CD14-positive monocyte (primary cell): ENCODE measurements at regions not wholly inside any gene's neighbourhood (a gene's known extent, or its start where the extent isn't known, plus 50 kb on each side); places are given as distances from the start of the nearest gene placed in this dataset.

Source experiments
- DNase-seq, 3 donors: peaks; one replicate each; pipeline ENCODE4 v3.0.0-alpha.2; 2011 to 2022
- H2AFZ ChIP-seq: 2 replicates; pipeline ENCODE4 v1.6.0; 2012; ENCODE audit warnings: mild to moderate bottlenecking, low read depth, low read length, inconsistent platforms; ENCODE audit not compliant: insufficient read depth, poor library complexity, severe bottlenecking
- H3K27ac ChIP-seq, 2 donors: 1 replicate in 1 of 2; 2 replicates in 1 of 2; pipeline ENCODE4 v1.5.1; 2012 to 2013; ENCODE audit warnings: low read length in 2 of 2, control low read depth in 1 of 2, inconsistent platforms in 1 of 2, low read depth in 1 of 2, mild to moderate bottlenecking in 1 of 2
- H3K27me3 ChIP-seq, 2 donors: one replicate each; pipeline versions ENCODE4 v1.6.0 to v1.6.1; 2011 to 2013; ENCODE audit warnings: low read length in 2 of 2; ENCODE audit not compliant: control insufficient read depth in 2 of 2, insufficient read depth in 2 of 2
- H3K36me3 ChIP-seq, 2 donors: replicated peaks in 1 of 2; 1 replicate in 1 of 2; 2 replicates in 1 of 2; pipeline versions ENCODE4 v1.5.1 to v1.6.1; 2012 to 2013; ENCODE audit warnings: low read length in 2 of 2, control low read depth in 1 of 2, inconsistent platforms in 1 of 2, mild to moderate bottlenecking in 1 of 2; ENCODE audit not compliant: insufficient read depth in 2 of 2, control insufficient read depth in 1 of 2
- H3K4me1 ChIP-seq, 2 donors: 1 replicate in 1 of 2; 2 replicates in 1 of 2; pipeline versions ENCODE4 v1.5.1 to v1.6.1; 2012 to 2013; ENCODE audit warnings: low read length in 2 of 2, control low read depth in 1 of 2, inconsistent platforms in 1 of 2, mild to moderate bottlenecking in 1 of 2, moderate library complexity in 1 of 2; ENCODE audit not compliant: insufficient read depth in 2 of 2, control insufficient read depth in 1 of 2
- H3K4me2 ChIP-seq: replicated peaks from 2 replicates; pipeline ENCODE3; 2012; ENCODE audit warnings: low read length, moderate library complexity, mild to moderate bottlenecking; ENCODE audit not compliant: poor library complexity, severe bottlenecking; ENCODE audit errors: extremely low read depth
- H3K4me3 ChIP-seq, 3 experiments: fragments of 200-600 bp in 1 of 3; sonication (generic) in 1 of 3; replicated peaks in 1 of 3; 1 replicate in 2 of 3; 2 replicates in 1 of 3; pipeline ENCODE4 v1.5.1; 2011 to 2013; ENCODE audit warnings: low read length in 3 of 3, mild to moderate bottlenecking in 3 of 3, control low read depth in 2 of 3, low read depth in 2 of 3, inconsistent platforms in 1 of 3, moderate library complexity in 1 of 3
- H3K79me2 ChIP-seq: 2 replicates; pipeline ENCODE4 v1.6.0; 2012; ENCODE audit warnings: mild to moderate bottlenecking, control low read depth, inconsistent platforms, low read length, moderate library complexity; ENCODE audit not compliant: insufficient read depth
- H3K9ac ChIP-seq: 2 replicates; pipeline ENCODE4 v1.6.0; 2017; ENCODE audit warnings: low read length, mild to moderate bottlenecking; ENCODE audit not compliant: insufficient read depth, poor library complexity, severe bottlenecking
- H3K9me3 ChIP-seq, 2 donors: replicated peaks in 1 of 2; 1 replicate in 1 of 2; 2 replicates in 1 of 2; pipeline versions ENCODE4 v1.5.1 to v1.6.1; 2012 to 2013; ENCODE audit warnings: low read length in 2 of 2, control low read depth in 1 of 2; ENCODE audit not compliant: control insufficient read depth in 1 of 2, insufficient read depth in 1 of 2
- H4K20me1 ChIP-seq: 2 replicates; pipeline ENCODE4 v1.6.0; 2012; ENCODE audit warnings: mild to moderate bottlenecking, low read length, control low read depth, moderate library complexity; ENCODE audit not compliant: insufficient read depth
- H3K27ac Mint-ChIP-seq, 7 donors: one replicate each; pipeline ENCODE4 v1.8.0; 2020; ENCODE audit warnings: mild to moderate bottlenecking in 7 of 7, mixed read lengths in 7 of 7, moderate library complexity in 6 of 7, inconsistent platforms in 2 of 7
- H3K27me3 Mint-ChIP-seq, 3 donors: one replicate each; pipeline ENCODE4 v1.8.0; 2021 to 2022; ENCODE audit warnings: low read depth in 3 of 3, mild to moderate bottlenecking in 3 of 3, mixed read lengths in 3 of 3, moderate library complexity in 3 of 3, inconsistent platforms in 1 of 3
- H3K36me3 Mint-ChIP-seq, 2 donors: one replicate each; pipeline ENCODE4 v1.8.0; 2020; ENCODE audit warnings: mixed read lengths in 2 of 2, inconsistent platforms in 1 of 2, mild to moderate bottlenecking in 1 of 2
- H3K4me1 Mint-ChIP-seq: one replicate; pipeline ENCODE4 v1.8.0; 2020; ENCODE audit warnings: mild to moderate bottlenecking, mixed read lengths
- H3K4me3 Mint-ChIP-seq, 2 donors: one replicate each; pipeline ENCODE4 v1.8.0; 2020; ENCODE audit warnings: mild to moderate bottlenecking in 2 of 2, mixed read lengths in 2 of 2, moderate library complexity in 1 of 2
- H3K9me3 Mint-ChIP-seq, 7 donors: one replicate each; pipeline ENCODE4 v1.8.0; 2020 to 2022; ENCODE audit warnings: mixed read lengths in 7 of 7, mild to moderate bottlenecking in 6 of 7, moderate library complexity in 6 of 7, inconsistent platforms in 2 of 7
- WGBS: methylation state at CpG from one replicate; pipeline ENCODE4 v1.1.5; 2013; ENCODE audit warnings: missing lambda C conversion rate; ENCODE audit not compliant: insufficient coverage; 5-methylcytosine and 5-hydroxymethylcytosine counted together
- intact Hi-C, 2 donors: fragments of 100-400 bp; cut with micrococcal nuclease; formaldehyde crosslinking; loops; one replicate each; pipeline versions ENCODE4 v1.15.0 to v1.15.1; 2023
- TF ChIP-seq, protein P1 (sequence below): fragments of 200-600 bp; IDR thresholded peaks from one replicate; pipeline ENCODE4 v1.8.0; 2022; ENCODE audit warnings: antibody characterized with exemption, mild to moderate bottlenecking

DNA sequence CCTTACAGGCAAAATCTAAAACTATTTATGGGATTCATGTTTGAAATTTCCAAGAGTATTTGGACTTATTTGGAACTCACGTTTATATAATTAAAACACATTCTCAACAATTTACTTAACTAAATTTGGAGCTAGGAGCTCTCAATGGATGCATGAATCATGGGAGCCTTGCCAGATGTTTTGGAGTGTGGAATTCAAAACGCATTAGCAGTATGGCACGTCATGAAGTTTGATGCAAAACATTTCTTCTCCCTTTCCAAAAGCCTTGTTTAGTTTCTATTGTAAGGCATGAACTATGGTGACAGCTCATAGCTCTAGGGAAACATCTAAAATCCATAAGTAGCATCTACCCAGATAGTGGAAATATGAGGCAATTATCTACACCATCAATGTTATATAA lies 701.6 kb downstream of the SATB2 start:
- Histone ChIP-seq H3K27me3 (no peaks in the 10 kb centered on the region), H4K20me1 (no peaks in the 10 kb centered on the region), H3K4me2 (no peak overlapping the region), H3K36me3 (no peaks in the 10 kb centered on the region), H3K79me2 (no peaks in the 10 kb centered on the region), H2AFZ (no peak overlapping the region), H3K4me3 (no peak overlapping the region), H3K4me1 (no peaks in the 10 kb centered on the region), H3K9ac (no peak overlapping the region), H3K9me3 (no peaks in the 10 kb centered on the region), H3K27ac (no peak overlapping the region)
- TF ChIP-seq, protein P1, sequence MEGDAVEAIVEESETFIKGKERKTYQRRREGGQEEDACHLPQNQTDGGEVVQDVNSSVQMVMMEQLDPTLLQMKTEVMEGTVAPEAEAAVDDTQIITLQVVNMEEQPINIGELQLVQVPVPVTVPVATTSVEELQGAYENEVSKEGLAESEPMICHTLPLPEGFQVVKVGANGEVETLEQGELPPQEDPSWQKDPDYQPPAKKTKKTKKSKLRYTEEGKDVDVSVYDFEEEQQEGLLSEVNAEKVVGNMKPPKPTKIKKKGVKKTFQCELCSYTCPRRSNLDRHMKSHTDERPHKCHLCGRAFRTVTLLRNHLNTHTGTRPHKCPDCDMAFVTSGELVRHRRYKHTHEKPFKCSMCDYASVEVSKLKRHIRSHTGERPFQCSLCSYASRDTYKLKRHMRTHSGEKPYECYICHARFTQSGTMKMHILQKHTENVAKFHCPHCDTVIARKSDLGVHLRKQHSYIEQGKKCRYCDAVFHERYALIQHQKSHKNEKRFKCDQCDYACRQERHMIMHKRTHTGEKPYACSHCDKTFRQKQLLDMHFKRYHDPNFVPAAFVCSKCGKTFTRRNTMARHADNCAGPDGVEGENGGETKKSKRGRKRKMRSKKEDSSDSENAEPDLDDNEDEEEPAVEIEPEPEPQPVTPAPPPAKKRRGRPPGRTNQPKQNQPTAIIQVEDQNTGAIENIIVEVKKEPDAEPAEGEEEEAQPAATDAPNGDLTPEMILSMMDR: no peak
- no peak for DNase-seq
- Mint-ChIP-seq H3K9me3 (peaks cover 0 to 5% (median 0%) of the 10 kb centered on the region in 7 donors), H3K27me3 (peaks cover 0 to 1% (median 0%) of the 10 kb centered on the region in 3 donors), H3K4me3 (no peak overlapping the region), H3K4me1 (no peaks in the 10 kb centered on the region), H3K27ac (no peak overlapping the region), H3K36me3 (no peaks in the 10 kb centered on the region)
- WGBS: no CpG with 5 or more reads among the region's 3 CpGs
- intact Hi-C loops: no loop called here

DNA sequence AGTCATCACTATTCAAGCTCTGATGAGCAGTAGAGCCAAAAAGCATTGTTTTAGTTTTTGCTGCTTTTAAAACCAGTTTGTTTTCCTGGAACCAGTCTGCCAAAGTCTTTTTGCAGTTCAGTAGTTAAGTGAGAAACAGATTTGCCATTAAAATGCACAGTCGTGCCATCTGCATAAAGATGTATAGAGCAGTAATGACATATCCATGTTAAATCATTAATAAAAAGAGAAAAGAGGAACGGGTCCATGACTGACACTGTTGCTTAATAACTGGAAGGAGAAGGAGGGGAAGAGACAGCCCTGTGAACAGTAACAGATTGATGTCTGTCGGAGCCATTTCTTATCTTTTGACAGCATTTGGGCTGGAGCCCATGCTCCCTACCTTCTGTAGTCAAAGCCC lies 704.6 kb downstream of the SATB2 start:
- intact Hi-C loops: no loop called here
- no peak overlapping the region for H3K4me3 Mint-ChIP-seq

More for the DNA sequence above, 704.6 kb downstream of the SATB2 start:
- Histone ChIP-seq H3K4me1 (no peaks in the 10 kb centered on the region), H3K79me2 (no peaks in the 10 kb centered on the region), H2AFZ (no peak overlapping the region), H3K27me3 (no peaks in the 10 kb centered on the region), H3K36me3 (no peaks in the 10 kb centered on the region), H3K27ac (no peak overlapping the region), H3K4me2 (no peak overlapping the region), H4K20me1 (no peaks in the 10 kb centered on the region), H3K9ac (no peak overlapping the region), H3K4me3 (no peak overlapping the region), H3K9me3 (no peaks in the 10 kb centered on the region)
- H3K27ac Mint-ChIP-seq: no peak overlapping the region
- no peaks in the 10 kb centered on the region for H3K4me1 Mint-ChIP-seq
- no CpG with 5 or more reads among the region's 3 CpGs for WGBS
- TF ChIP-seq, protein P1: no peak
- no peaks in the 10 kb centered on the region for H3K36me3 Mint-ChIP-seq
- DNase-seq: no peak
- peaks cover 0 to 1% (median 0%) of the 10 kb centered on the region in 7 donors for H3K9me3 Mint-ChIP-seq
- peaks cover 0 to 1% (median 0%) of the 10 kb centered on the region in 3 donors for H3K27me3 Mint-ChIP-seq
